HEK293 (cell line): ENCODE measurements at regions not wholly inside any gene's neighbourhood (a gene's known extent, or its start where the extent isn't known, plus 50 kb on each side); places are given as distances from the start of the nearest gene placed in this dataset.

ENCODE experiments used
- CTCF ChIA-PET: fragments of 350-600 bp; formaldehyde crosslinking; extraction: SDS; loops from one replicate; lab custom pipeline; 2021; ENCODE audit warnings: antibody characterized with exemption; lab: Yijun Ruan, JAX
- POLR2A ChIA-PET: fragments of 300-600 bp; formaldehyde crosslinking; extraction: SDS; loops from one replicate; lab custom pipeline; 2020; ENCODE audit warnings: antibody characterized with exemption, inconsistent platforms; lab: Yijun Ruan, JAX
- H3K27ac ChIP-seq: fragments of 200-500 bp; sonication (Bioruptor generic); 2 replicates; pipeline ENCODE4 v1.5.1; 2014; ENCODE audit warnings: low read depth, low read length, control low read depth, inconsistent platforms; ENCODE audit errors: extremely low read depth
- H3K36me3 ChIP-seq, 2 experiments: fragments of 200-500 bp in 1 of 2; sonication (Bioruptor generic) in 1 of 2; 1 replicate in 1 of 2; 2 replicates in 1 of 2; pipeline ENCODE4 v1.5.1; 2014 to 2017; ENCODE audit warnings: inconsistent platforms in 2 of 2, low read length in 2 of 2; ENCODE audit not compliant: control insufficient read depth in 2 of 2, insufficient read depth in 1 of 2
- H3K4me1 ChIP-seq: fragments of 200-500 bp; sonication (Bioruptor generic); 2 replicates; pipeline ENCODE4 v1.5.1; 2014; ENCODE audit warnings: mild to moderate bottlenecking, low read length, inconsistent platforms; ENCODE audit not compliant: control insufficient read depth, insufficient read depth
- H3K4me3 ChIP-seq: 2 replicates; pipeline ENCODE4 v1.5.1; 2011; ENCODE audit warnings: low read depth, mild to moderate bottlenecking, control low read depth, low read length, moderate library complexity
- H3K9me3 ChIP-seq: fragments of 200-500 bp; sonication (Bioruptor generic); 2 replicates; pipeline ENCODE4 v1.5.1; 2014; ENCODE audit warnings: low read depth, low read length, inconsistent platforms; ENCODE audit not compliant: control insufficient read depth, insufficient read depth
- ZBTB7A ChIP-seq: fragments of 450-650 bp; formaldehyde crosslinking; IDR thresholded peaks from 2 replicates; pipeline ENCODE4 v1.5.1; 2016; ENCODE audit warnings: low read depth, missing biosample characterization, missing genetic modification characterization
- ZNF133 ChIP-seq: fragments of 450-650 bp; formaldehyde crosslinking; IDR thresholded peaks from 2 replicates; pipeline ENCODE4 v1.5.1; 2016; ENCODE audit warnings: missing biosample characterization, missing genetic modification characterization
- ZNF335 ChIP-seq: fragments of 450-650 bp; formaldehyde crosslinking; conservative IDR thresholded peaks from 2 replicates; pipeline ENCODE4 v1.5.1; 2016; ENCODE audit warnings: missing biosample characterization, missing genetic modification characterization
- ZNF391 ChIP-seq: fragments of 450-650 bp; formaldehyde crosslinking; IDR thresholded peaks from 2 replicates; pipeline ENCODE4 v1.5.1; 2016; ENCODE audit warnings: low read depth, missing biosample characterization, missing genetic modification characterization, borderline replicate concordance
- ZNF624 ChIP-seq: fragments of 450-650 bp; formaldehyde crosslinking; IDR thresholded peaks from 2 replicates; pipeline ENCODE4 v1.5.1; 2017; ENCODE audit warnings: missing biosample characterization, missing genetic modification characterization
- ZSCAN30 ChIP-seq: fragments of 450-650 bp; IDR thresholded peaks from 2 replicates; pipeline ENCODE4 v1.5.1; 2018; ENCODE audit warnings: missing biosample characterization, mild to moderate bottlenecking, missing genetic modification characterization, moderate library complexity
- TF ChIP-seq, protein P1 (sequence below): fragments of 450-650 bp; formaldehyde crosslinking; IDR thresholded peaks from 2 replicates; pipeline ENCODE4 v1.5.1; 2016; ENCODE audit warnings: missing biosample characterization, missing genetic modification characterization
- TF ChIP-seq, protein P2 (sequence below): fragments of 450-650 bp; IDR thresholded peaks from 2 replicates; pipeline ENCODE4 v1.5.1; 2018; ENCODE audit warnings: missing biosample characterization, mild to moderate bottlenecking, missing genetic modification characterization
- TF ChIP-seq, protein P3 (sequence below): fragments of 450-650 bp; formaldehyde crosslinking; IDR thresholded peaks from 2 replicates; pipeline ENCODE4 v1.5.1; 2017; ENCODE audit warnings: missing biosample characterization, missing genetic modification characterization
- TF ChIP-seq, protein P4 (sequence below): fragments of 450-650 bp; formaldehyde crosslinking; IDR thresholded peaks from 2 replicates; pipeline ENCODE4 v1.5.1; 2016; ENCODE audit warnings: missing biosample characterization, missing genetic modification characterization
- TF ChIP-seq, protein P5 (sequence below): fragments of 450-650 bp; formaldehyde crosslinking; IDR thresholded peaks from 2 replicates; pipeline ENCODE4 v1.5.1; 2016; ENCODE audit warnings: missing biosample characterization, missing genetic modification characterization

DNA sequence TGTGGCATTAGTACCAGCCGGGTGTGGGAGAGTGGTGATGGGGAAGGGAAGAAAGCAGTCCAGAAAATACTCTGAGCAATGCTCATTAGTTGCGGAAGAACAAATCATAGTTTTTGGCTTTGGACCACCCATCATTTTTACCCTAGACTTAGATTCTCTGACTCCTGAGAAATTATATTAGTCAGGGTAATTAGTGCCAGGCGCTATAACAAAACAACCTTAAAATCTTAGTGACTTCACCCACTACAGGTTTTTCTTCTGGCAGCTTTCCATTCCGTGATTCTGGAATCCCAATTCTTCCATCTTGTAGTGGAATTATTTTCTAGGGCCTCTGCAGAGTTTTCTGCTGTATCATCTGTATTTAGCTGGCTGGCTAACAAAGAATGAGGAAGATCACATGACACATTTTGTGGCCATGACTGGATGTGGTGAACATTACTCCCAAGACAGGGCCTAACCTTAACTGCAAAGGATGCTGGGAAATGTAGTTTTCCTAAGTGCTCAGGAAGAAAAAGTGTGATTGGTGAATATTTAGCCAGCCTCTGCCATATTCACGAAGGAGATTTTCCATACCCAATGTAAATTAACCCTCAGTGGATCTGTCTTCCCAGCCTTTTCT, 373.0 kb upstream of the MEF2C start (continued):
- TF ChIP-seq, protein P1, sequence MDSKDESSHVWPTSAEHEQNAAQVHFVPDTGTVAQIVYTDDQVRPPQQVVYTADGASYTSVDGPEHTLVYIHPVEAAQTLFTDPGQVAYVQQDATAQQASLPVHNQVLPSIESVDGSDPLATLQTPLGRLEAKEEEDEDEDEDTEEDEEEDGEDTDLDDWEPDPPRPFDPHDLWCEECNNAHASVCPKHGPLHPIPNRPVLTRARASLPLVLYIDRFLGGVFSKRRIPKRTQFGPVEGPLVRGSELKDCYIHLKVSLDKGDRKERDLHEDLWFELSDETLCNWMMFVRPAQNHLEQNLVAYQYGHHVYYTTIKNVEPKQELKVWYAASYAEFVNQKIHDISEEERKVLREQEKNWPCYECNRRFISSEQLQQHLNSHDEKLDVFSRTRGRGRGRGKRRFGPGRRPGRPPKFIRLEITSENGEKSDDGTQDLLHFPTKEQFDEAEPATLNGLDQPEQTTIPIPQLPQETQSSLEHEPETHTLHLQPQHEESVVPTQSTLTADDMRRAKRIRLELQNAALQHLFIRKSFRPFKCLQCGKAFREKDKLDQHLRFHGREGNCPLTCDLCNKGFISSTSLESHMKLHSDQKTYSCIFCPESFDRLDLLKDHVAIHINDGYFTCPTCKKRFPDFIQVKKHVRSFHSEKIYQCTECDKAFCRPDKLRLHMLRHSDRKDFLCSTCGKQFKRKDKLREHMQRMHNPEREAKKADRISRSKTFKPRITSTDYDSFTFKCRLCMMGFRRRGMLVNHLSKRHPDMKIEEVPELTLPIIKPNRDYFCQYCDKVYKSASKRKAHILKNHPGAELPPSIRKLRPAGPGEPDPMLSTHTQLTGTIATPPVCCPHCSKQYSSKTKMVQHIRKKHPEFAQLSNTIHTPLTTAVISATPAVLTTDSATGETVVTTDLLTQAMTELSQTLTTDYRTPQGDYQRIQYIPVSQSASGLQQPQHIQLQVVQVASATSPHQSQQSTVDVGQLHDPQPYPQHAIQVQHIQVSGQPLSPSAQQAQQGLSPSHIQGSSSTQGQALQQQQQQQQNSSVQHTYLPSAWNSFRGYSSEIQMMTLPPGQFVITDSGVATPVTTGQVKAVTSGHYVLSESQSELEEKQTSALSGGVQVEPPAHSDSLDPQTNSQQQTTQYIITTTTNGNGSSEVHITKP (tag by site-specific recombination): no peak

DNA sequence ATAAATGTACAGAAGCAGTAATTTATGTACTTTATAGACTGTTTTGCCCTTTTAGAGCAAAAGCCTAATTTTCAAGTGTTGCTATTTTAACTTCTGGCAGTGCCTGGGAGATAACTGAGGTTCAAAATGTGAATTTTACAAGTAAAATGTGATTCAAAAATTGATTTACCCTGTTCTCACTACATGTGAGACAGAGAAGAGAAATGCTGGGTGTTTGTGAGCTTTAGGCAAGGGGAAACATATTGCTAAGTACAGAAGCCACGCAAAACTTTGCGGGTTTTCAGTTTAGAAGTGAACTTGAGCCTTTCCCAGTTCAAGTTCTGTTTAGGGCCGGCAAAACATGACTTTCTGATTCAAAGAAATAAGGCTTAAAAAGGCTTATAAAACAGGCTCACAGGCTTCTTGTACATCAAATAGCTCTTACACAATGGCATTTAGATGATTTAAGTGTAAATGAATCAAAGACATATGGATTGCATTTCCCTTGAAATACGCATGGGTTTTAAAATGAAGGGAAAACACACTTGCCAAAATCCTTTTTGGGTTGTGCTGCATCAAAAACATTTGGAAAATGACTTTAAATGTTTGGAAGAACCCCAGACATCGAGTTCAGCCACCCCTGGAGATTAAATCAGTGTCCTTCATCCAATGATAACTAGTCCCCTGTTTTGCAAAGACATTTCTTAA, 370.8 kb upstream of the MEF2C start:
- no peaks in the 10 kb centered on the region for H3K4me1 ChIP-seq
- H3K4me3 ChIP-seq: no peak overlapping the region
- TF ChIP-seq ZNF624 (tag by site-specific recombination) (no peak), ZNF335 (no peak), ZSCAN30 (tag by site-specific recombination) (no peak), ZNF133 (no peak), ZNF391 (tag by site-specific recombination) (no peak), ZBTB7A (no peak)
- TF ChIP-seq, protein P2, sequence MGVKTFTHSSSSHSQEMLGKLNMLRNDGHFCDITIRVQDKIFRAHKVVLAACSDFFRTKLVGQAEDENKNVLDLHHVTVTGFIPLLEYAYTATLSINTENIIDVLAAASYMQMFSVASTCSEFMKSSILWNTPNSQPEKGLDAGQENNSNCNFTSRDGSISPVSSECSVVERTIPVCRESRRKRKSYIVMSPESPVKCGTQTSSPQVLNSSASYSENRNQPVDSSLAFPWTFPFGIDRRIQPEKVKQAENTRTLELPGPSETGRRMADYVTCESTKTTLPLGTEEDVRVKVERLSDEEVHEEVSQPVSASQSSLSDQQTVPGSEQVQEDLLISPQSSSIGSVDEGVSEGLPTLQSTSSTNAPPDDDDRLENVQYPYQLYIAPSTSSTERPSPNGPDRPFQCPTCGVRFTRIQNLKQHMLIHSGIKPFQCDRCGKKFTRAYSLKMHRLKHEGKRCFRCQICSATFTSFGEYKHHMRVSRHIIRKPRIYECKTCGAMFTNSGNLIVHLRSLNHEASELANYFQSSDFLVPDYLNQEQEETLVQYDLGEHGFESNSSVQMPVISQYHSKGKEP (tag by site-specific recombination): no peak
- TF ChIP-seq, protein P3, sequence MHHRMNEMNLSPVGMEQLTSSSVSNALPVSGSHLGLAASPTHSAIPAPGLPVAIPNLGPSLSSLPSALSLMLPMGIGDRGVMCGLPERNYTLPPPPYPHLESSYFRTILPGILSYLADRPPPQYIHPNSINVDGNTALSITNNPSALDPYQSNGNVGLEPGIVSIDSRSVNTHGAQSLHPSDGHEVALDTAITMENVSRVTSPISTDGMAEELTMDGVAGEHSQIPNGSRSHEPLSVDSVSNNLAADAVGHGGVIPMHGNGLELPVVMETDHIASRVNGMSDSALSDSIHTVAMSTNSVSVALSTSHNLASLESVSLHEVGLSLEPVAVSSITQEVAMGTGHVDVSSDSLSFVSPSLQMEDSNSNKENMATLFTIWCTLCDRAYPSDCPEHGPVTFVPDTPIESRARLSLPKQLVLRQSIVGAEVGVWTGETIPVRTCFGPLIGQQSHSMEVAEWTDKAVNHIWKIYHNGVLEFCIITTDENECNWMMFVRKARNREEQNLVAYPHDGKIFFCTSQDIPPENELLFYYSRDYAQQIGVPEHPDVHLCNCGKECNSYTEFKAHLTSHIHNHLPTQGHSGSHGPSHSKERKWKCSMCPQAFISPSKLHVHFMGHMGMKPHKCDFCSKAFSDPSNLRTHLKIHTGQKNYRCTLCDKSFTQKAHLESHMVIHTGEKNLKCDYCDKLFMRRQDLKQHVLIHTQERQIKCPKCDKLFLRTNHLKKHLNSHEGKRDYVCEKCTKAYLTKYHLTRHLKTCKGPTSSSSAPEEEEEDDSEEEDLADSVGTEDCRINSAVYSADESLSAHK (tag by site-specific recombination): no peak
- TF ChIP-seq, protein P4, sequence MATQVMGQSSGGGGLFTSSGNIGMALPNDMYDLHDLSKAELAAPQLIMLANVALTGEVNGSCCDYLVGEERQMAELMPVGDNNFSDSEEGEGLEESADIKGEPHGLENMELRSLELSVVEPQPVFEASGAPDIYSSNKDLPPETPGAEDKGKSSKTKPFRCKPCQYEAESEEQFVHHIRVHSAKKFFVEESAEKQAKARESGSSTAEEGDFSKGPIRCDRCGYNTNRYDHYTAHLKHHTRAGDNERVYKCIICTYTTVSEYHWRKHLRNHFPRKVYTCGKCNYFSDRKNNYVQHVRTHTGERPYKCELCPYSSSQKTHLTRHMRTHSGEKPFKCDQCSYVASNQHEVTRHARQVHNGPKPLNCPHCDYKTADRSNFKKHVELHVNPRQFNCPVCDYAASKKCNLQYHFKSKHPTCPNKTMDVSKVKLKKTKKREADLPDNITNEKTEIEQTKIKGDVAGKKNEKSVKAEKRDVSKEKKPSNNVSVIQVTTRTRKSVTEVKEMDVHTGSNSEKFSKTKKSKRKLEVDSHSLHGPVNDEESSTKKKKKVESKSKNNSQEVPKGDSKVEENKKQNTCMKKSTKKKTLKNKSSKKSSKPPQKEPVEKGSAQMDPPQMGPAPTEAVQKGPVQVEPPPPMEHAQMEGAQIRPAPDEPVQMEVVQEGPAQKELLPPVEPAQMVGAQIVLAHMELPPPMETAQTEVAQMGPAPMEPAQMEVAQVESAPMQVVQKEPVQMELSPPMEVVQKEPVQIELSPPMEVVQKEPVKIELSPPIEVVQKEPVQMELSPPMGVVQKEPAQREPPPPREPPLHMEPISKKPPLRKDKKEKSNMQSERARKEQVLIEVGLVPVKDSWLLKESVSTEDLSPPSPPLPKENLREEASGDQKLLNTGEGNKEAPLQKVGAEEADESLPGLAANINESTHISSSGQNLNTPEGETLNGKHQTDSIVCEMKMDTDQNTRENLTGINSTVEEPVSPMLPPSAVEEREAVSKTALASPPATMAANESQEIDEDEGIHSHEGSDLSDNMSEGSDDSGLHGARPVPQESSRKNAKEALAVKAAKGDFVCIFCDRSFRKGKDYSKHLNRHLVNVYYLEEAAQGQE (tag by site-specific recombination): no peak
- TF ChIP-seq, protein P5, sequence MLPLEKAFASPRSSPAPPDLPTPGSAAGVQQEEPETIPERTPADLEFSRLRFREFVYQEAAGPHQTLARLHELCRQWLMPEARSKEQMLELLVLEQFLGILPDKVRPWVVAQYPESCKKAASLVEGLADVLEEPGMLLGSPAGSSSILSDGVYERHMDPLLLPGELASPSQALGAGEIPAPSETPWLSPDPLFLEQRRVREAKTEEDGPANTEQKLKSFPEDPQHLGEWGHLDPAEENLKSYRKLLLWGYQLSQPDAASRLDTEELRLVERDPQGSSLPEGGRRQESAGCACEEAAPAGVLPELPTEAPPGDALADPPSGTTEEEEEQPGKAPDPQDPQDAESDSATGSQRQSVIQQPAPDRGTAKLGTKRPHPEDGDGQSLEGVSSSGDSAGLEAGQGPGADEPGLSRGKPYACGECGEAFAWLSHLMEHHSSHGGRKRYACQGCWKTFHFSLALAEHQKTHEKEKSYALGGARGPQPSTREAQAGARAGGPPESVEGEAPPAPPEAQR (tag by site-specific recombination): no peak
- no peaks in the 10 kb centered on the region for H3K36me3 ChIP-seq
- ChIA-PET CTCF (interaction anchor here (0.6 to 0.7 kb wide), 3 partner anchors 14 to 931 kb away, joined by 3 to 6 read pairs (median 3); no protein-coding TSS in a partner anchor), POLR2A (no interaction called here)
- H3K27ac ChIP-seq: no peak overlapping the region
- no peaks in the 10 kb centered on the region for H3K9me3 ChIP-seq
